ENCODE measurements at regions not wholly inside any gene's neighbourhood (a gene's known extent, or its start where the extent isn't known, plus 50 kb on each side); places are given as distances from the start of the nearest gene placed in this dataset.

DNA sequence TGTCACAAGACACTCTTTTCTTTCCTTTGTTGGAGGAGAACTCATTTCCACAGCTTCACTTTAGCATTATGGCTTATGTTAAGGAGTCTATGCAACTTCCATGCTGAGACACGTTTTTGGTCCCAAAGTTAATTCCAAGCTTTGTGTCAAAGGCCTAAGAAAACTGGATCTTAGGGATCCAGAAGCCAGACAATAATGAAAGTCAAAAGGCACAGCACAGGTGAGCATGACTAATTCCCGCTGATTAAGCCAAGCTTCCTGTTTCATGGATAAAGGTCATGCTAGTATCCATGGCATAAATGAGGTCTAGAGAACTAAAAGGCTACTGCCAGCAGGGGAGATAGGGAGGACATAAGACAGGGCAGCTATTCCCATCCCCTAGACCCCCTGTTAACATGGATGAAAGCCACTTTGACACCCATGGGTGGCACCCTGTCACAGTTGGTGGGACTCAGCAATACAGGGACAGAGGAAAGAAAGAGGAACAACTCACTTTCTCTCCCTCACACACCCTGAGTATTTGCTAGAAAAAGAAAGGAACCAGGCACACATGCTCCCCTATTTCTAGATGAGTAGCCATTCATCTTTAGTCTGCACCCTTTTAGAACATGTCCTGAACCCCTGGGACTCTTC lies 438.1 kb upstream of the CDH9 start:
- Histone ChIP-seq H3K36me3 (no peaks in the 10 kb centered on the region), H3K27me3 (ENCODE audit: low read depth) (no peaks in the 10 kb centered on the region), H3K4me3 (no peak overlapping the region), H3K9me3 (replicated peaks) (peaks cover 46% of the 10 kb centered on the region), H3K4me1 (no peaks in the 10 kb centered on the region), H3K27ac (replicated peaks) (no peak overlapping the region)
- TF ChIP-seq, protein P1, sequence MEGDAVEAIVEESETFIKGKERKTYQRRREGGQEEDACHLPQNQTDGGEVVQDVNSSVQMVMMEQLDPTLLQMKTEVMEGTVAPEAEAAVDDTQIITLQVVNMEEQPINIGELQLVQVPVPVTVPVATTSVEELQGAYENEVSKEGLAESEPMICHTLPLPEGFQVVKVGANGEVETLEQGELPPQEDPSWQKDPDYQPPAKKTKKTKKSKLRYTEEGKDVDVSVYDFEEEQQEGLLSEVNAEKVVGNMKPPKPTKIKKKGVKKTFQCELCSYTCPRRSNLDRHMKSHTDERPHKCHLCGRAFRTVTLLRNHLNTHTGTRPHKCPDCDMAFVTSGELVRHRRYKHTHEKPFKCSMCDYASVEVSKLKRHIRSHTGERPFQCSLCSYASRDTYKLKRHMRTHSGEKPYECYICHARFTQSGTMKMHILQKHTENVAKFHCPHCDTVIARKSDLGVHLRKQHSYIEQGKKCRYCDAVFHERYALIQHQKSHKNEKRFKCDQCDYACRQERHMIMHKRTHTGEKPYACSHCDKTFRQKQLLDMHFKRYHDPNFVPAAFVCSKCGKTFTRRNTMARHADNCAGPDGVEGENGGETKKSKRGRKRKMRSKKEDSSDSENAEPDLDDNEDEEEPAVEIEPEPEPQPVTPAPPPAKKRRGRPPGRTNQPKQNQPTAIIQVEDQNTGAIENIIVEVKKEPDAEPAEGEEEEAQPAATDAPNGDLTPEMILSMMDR (IDR thresholded peaks at IDR 0.05; ENCODE audit: borderline replicate concordance) = no peak
- no peak for DNase-seq
- intact Hi-C loops (cut with micrococcal nuclease) = no loop called here

DNA sequence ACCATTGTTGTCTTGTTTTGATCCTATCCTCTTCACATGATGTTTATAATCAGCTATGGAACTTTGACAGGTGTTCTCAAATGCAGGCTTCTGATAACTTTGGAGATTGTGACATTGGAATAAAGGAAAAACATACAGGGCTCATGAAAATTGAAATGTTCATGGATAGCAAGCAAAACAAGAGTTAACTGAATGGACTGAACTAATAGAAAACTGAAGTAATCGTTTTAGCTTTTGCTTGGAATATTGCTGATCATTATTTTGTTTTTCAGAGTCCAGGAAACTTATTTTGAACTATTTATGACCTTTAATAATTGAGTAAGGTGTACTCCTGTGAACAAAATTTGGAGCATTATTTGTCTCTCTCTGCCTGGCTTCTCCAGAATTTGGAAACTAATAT lies 436.7 kb upstream of the CDH9 start:
- TF ChIP-seq, protein P1 (IDR thresholded peaks at IDR 0.05; ENCODE audit: borderline replicate concordance) = no peak
- no peaks in the 10 kb centered on the region for H3K36me3 ChIP-seq
- H3K27ac ChIP-seq (replicated peaks) = no peak overlapping the region
- no peaks in the 10 kb centered on the region for H3K4me1 ChIP-seq
- no peaks in the 10 kb centered on the region for H3K27me3 ChIP-seq (ENCODE audit: low read depth)
- H3K9me3 ChIP-seq (replicated peaks) = peaks cover 46% of the 10 kb centered on the region
- DNase-seq = no peak
- no peak overlapping the region for H3K4me3 ChIP-seq
- intact Hi-C loops (cut with micrococcal nuclease) = no loop called here

DNA sequence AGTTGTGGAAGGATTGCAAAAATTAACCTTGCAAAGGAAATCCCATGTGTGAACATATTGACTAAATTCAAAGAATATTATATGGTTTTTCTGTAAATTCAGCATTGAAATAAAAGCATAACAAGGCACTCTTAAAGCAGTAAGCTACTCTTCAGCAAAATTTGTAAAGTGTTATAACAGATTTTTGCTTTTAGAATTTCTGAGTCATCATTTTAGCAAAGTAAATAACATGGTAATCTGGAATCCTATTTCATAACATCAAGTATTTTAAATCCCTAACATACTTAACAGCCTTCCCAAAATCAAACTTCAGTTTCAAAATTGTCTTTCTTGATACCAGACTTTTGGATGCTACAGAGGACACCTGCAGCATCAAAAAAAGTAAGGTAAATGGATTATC lies 436.0 kb upstream of the CDH9 start:
- no peak overlapping the region for H3K27ac ChIP-seq (replicated peaks)
- H3K4me3 ChIP-seq = peak overlapping the region; percentile 46
- H3K9me3 ChIP-seq (replicated peaks) = peaks cover 46% of the 10 kb centered on the region
- intact Hi-C loops (cut with micrococcal nuclease) = no loop called here
- no peaks in the 10 kb centered on the region for H3K36me3 ChIP-seq
- TF ChIP-seq, protein P1 (IDR thresholded peaks at IDR 0.05; ENCODE audit: borderline replicate concordance) = no peak
- H3K4me1 ChIP-seq = no peaks in the 10 kb centered on the region
- DNase-seq = no peak
- no peaks in the 10 kb centered on the region for H3K27me3 ChIP-seq (ENCODE audit: low read depth)

GRCh38 chr5:27474047-27474309 lies 435.6 kb upstream of the CDH9 start:
- DNase-seq = no peak
- TF ChIP-seq, protein P1 (IDR thresholded peaks at IDR 0.05; ENCODE audit: borderline replicate concordance) = no peak
- Histone ChIP-seq H3K4me3 (peak overlapping the region; percentile 46), H3K27me3 (ENCODE audit: low read depth) (no peaks in the 10 kb centered on the region), H3K36me3 (no peaks in the 10 kb centered on the region), H3K4me1 (no peaks in the 10 kb centered on the region), H3K9me3 (replicated peaks) (peaks cover 46% of the 10 kb centered on the region), H3K27ac (replicated peaks) (no peak overlapping the region)
- intact Hi-C loops (cut with micrococcal nuclease) = no loop called here

GRCh38 chr5:27473307-27474046 lies 435.1 kb upstream of the CDH9 start:
- TF ChIP-seq, protein P1 (IDR thresholded peaks at IDR 0.05; ENCODE audit: borderline replicate concordance) = no peak
- Histone ChIP-seq H3K27ac (replicated peaks) (no peak overlapping the region), H3K27me3 (ENCODE audit: low read depth) (no peaks in the 10 kb centered on the region), H3K4me1 (no peaks in the 10 kb centered on the region), H3K4me3 (peak overlapping the region; percentile 46), H3K9me3 (replicated peaks) (peaks cover 46% of the 10 kb centered on the region), H3K36me3 (no peaks in the 10 kb centered on the region)
- intact Hi-C loops (cut with micrococcal nuclease) = no loop called here
- DNase-seq = no peak

Measured in left ventricle myocardium inferior (tissue), 1 donor.